ENCODE measurements at regions not wholly inside any gene's neighbourhood (a gene's known extent, or its start where the extent isn't known, plus 50 kb on each side); places are given as distances from the start of the nearest gene placed in this dataset.

- ATAC-seq, result no peak
- H3K4me1 ChIP-seq (ENCODE audit: low read depth), result no peaks in the 10 kb centered on the region
- no peak for TF ChIP-seq CTCF (IDR thresholded peaks at IDR 0.05)
- no peaks in the 10 kb centered on the region for H3K9me3 ChIP-seq
- no peaks in the 10 kb centered on the region for H3K36me3 ChIP-seq (ENCODE audit: low read depth)
- intact Hi-C loops (cut with DNase I, micrococcal nuclease), result no loop called here
- DNase-seq, result peak in 1 of 3 donors; percentile 11
- no peak overlapping the region for H3K4me3 ChIP-seq
These were observed 77.6 kb downstream of the RIPK4 start for GRCh38 chr21:41689289-41689583.

GRCh38 chr21:41687633-41688032, 79.2 kb downstream of the RIPK4 start:
- DNase-seq, result peak in 1 of 3 donors; percentile 8
- H3K4me1 ChIP-seq (ENCODE audit: low read depth), result no peaks in the 10 kb centered on the region
- no peaks in the 10 kb centered on the region for H3K9me3 ChIP-seq
- TF ChIP-seq CTCF (IDR thresholded peaks at IDR 0.05), result no peak
- peak; percentile 63 for ATAC-seq
- intact Hi-C loops (cut with DNase I, micrococcal nuclease), result no loop called here
- H3K4me3 ChIP-seq, result no peak overlapping the region
- H3K36me3 ChIP-seq (ENCODE audit: low read depth), result no peaks in the 10 kb centered on the region

DNA sequence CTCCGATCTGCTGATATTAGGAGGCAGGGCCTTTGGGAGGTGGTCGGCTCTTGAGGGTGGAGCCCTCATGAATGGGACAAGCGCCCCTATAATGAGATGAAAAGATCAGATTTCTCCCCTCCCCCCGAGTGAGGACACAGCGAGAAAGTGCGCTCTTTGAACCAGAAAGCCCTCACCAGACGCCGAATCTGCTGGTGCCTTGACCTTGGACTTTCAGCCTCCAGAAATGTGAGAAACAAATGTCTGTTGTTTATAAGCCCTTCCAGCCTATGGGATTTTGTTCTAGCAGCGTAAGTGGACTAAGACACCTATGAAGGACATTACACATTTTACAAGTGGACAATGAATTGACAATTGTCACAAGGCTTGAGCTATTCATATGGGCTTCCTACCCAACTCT, 80.2 kb downstream of the RIPK4 start:
- intact Hi-C loops (cut with DNase I, micrococcal nuclease), result no loop called here
- no peaks in the 10 kb centered on the region for H3K4me1 ChIP-seq (ENCODE audit: low read depth)
- ATAC-seq (no peak), DNase-seq (peak in 1 of 3 donors; percentile 8)
- no peak for TF ChIP-seq CTCF (IDR thresholded peaks at IDR 0.05)
- no peak overlapping the region for H3K4me3 ChIP-seq
- no peaks in the 10 kb centered on the region for H3K36me3 ChIP-seq (ENCODE audit: low read depth)
- H3K9me3 ChIP-seq, result no peaks in the 10 kb centered on the region

DNA sequence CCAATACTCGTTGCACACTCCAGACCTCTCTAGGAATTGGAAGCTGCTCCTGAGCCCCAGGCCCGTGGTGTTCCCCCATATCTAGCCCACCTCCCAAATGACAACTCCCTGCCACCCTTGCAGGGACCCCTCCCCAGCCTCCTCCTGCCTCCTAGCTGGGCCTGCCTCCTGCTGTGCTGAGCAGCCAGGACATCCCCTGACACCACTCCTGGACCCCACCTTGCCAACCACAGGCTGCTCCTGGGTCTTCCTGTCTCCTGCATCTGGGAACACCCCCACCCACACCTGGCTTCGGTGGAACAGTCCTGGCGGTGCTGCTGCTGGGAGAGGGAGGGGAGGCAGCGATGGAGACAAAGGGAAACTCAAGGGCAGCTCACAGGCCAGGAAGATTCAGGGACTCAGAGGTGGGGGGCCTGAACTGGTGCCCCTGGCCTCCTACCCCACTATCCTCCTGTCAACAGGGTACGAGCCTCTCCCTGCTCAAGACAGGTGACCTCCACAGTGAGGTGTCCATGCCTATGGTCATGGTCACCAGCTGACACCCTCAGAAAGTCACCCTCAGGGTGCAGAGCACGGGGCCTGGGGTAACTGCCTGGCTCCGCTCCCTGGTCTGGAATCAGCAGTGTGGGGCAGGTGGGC, 81.2 kb downstream of the RIPK4 start:
- intact Hi-C loops (cut with DNase I, micrococcal nuclease), result no loop called here
- ATAC-seq (no peak), DNase-seq (peak in 1 of 3 donors; percentile 23)
- H3K4me1 ChIP-seq (ENCODE audit: low read depth), result peaks cover 4% of the 10 kb centered on the region
- H3K9me3 ChIP-seq, result no peaks in the 10 kb centered on the region
- no peak for TF ChIP-seq CTCF (IDR thresholded peaks at IDR 0.05)
- no peak overlapping the region for H3K4me3 ChIP-seq
- no peaks in the 10 kb centered on the region for H3K36me3 ChIP-seq (ENCODE audit: low read depth)

GRCh38 chr21:41684381-41685245, 82.2 kb downstream of the RIPK4 start:
- Histone ChIP-seq H3K4me1 (ENCODE audit: low read depth) (peaks cover 5% of the 10 kb centered on the region), H3K9me3 (no peaks in the 10 kb centered on the region), H3K36me3 (ENCODE audit: low read depth) (no peaks in the 10 kb centered on the region), H3K4me3 (no peak overlapping the region)
- peak; percentile 59 for ATAC-seq
- peak in 1 of 3 donors; percentile 25 for DNase-seq
- intact Hi-C loops (cut with DNase I, micrococcal nuclease), result no loop called here
- no peak for TF ChIP-seq CTCF (IDR thresholded peaks at IDR 0.05)
